NCI-H2107 (cell line): ENCODE measurements at regions not wholly inside any gene's neighbourhood (a gene's known extent, or its start where the extent isn't known, plus 50 kb on each side); places are given as distances from the start of the nearest gene placed in this dataset.
"Not testable (repeated sequence)": the region's sequence is repeated elsewhere in the genome, so short reads cannot be mapped to it uniquely, and the experiment has no call there.

Experiments used
- DNase-seq: peaks from one replicate; lab custom pipeline; 2025; lab: John Stamatoyannopoulos, UW

GRCh38 chr4:9604031-9604892 lies 160.0 kb downstream of the DEFB131A start:
- not testable (repeated sequence) for DNase-seq

GRCh38 chr4:9604893-9605190 lies 160.6 kb downstream of the DEFB131A start:
- DNase-seq = not testable (repeated sequence)

GRCh38 chr4:9608300-9608699 lies 164.1 kb downstream of the DEFB131A start:
- DNase-seq = no peak

- not testable (repeated sequence) for DNase-seq
Observed at GRCh38 chr4:9610321-9610720, 166.1 kb downstream of the DEFB131A start.

- no peak for DNase-seq
Observed at GRCh38 chr4:9611101-9611500, 166.9 kb downstream of the DEFB131A start.

- not testable (repeated sequence) for DNase-seq
Observed at GRCh38 chr4:9636411-9636810, 145.0 kb upstream of the DRD5 start.

GRCh38 chr4:9659678-9660077 lies 121.8 kb upstream of the DRD5 start:
- DNase-seq = not testable (repeated sequence)

GRCh38 chr4:9660955-9661354 lies 120.5 kb upstream of the DRD5 start:
- DNase-seq = not testable (repeated sequence)

GRCh38 chr4:9670725-9671124 lies 110.7 kb upstream of the DRD5 start:
- DNase-seq = peak; percentile 22

GRCh38 chr4:9677357-9677756 lies 104.1 kb upstream of the DRD5 start:
- not testable (repeated sequence) for DNase-seq

GRCh38 chr4:9679704-9680478 lies 101.5 kb upstream of the DRD5 start:
- no peak for DNase-seq

GRCh38 chr4:9683174-9683573 lies 98.3 kb upstream of the DRD5 start:
- not testable (repeated sequence) for DNase-seq

GRCh38 chr4:9685016-9685415 lies 96.4 kb upstream of the DRD5 start:
- not testable (repeated sequence) for DNase-seq

GRCh38 chr4:9685692-9686091 lies 95.7 kb upstream of the DRD5 start:
- no peak for DNase-seq

- not testable (repeated sequence) for DNase-seq
Observed at GRCh38 chr4:9690636-9691237, 90.7 kb upstream of the DRD5 start.

- peak; percentile 51 for DNase-seq
Observed at GRCh38 chr4:9691238-9692065, 90.0 kb upstream of the DRD5 start.

GRCh38 chr4:9692791-9693491 lies 88.5 kb upstream of the DRD5 start:
- not testable (repeated sequence) for DNase-seq

GRCh38 chr4:9694403-9694802 lies 87.0 kb upstream of the DRD5 start:
- not testable (repeated sequence) for DNase-seq

GRCh38 chr4:9695994-9696393 lies 85.4 kb upstream of the DRD5 start:
- not testable (repeated sequence) for DNase-seq

- not testable (repeated sequence) for DNase-seq
Observed at GRCh38 chr4:9696561-9696960, 84.9 kb upstream of the DRD5 start.

GRCh38 chr4:9702019-9702418 lies 79.4 kb upstream of the DRD5 start:
- DNase-seq = not testable (repeated sequence)
